Thyroid gland (tissue), 4 donors: ENCODE measurements at regions not wholly inside any gene's neighbourhood (a gene's known extent, or its start where the extent isn't known, plus 50 kb on each side); places are given as distances from the start of the nearest gene placed in this dataset.

Experiments used
- DNase-seq, 2 donors: peaks; one replicate each; pipeline ENCODE4 v3.0.0-alpha.2; 2019
- H3K27ac ChIP-seq, 3 donors: fragments of 200-600 bp; sonication (generic); 1 replicate in 2 of 3; 2 replicates in 1 of 3; pipeline ENCODE4 v1.5.1; 2016 to 2019; ENCODE audit warnings: mild to moderate bottlenecking in 1 of 3, moderate library complexity in 1 of 3
- H3K27me3 ChIP-seq: fragments of 200-600 bp; sonication (generic); one replicate; pipeline ENCODE4 v1.5.1; 2019
- H3K36me3 ChIP-seq, 2 donors: fragments of 200-600 bp; sonication (generic); one replicate each; pipeline ENCODE4 v1.5.1; 2016 to 2019
- H3K4me1 ChIP-seq, 2 donors: fragments of 200-600 bp; sonication (generic); one replicate each; pipeline ENCODE4 v1.5.1; 2017 to 2019
- H3K4me3 ChIP-seq, 3 donors: fragments of 200-600 bp; sonication (generic); replicated peaks in 1 of 3; 1 replicate in 2 of 3; 2 replicates in 1 of 3; pipeline ENCODE4 v1.5.1; 2016; ENCODE audit warnings: mild to moderate bottlenecking in 1 of 3
- H3K9me3 ChIP-seq: fragments of 200-600 bp; sonication (generic); one replicate; pipeline ENCODE4 v1.5.1; 2017
- POLR2A ChIP-seq, 2 donors: fragments of 450-650 bp; IDR thresholded peaks; one replicate each; pipeline ENCODE4 v1.6.1; 2017; ENCODE audit warnings: antibody characterized with exemption in 2 of 2, mild to moderate bottlenecking in 2 of 2, moderate library complexity in 1 of 2
- WGBS, 2 donors: methylation state at CpG; one replicate each; pipeline ENCODE4 v1.1.5; 2017; 5-methylcytosine and 5-hydroxymethylcytosine counted together
- intact Hi-C: fragments of 100-400 bp; cut with DNase I; formaldehyde crosslinking; loops from one replicate; pipeline ENCODE4 v1.15.1; 2023
- TF ChIP-seq, protein P1 (sequence below), 6 experiments: fragments of 200-600 bp in 3 of 6; fragments of 450-650 bp in 3 of 6; sonication (generic) in 3 of 6; IDR thresholded peaks; one replicate each; pipeline ENCODE4 v1.5.1; 2016 to 2019; ENCODE audit warnings: antibody characterized with exemption in 6 of 6, mild to moderate bottlenecking in 2 of 6, inconsistent platforms in 1 of 6, moderate library complexity in 1 of 6

DNA sequence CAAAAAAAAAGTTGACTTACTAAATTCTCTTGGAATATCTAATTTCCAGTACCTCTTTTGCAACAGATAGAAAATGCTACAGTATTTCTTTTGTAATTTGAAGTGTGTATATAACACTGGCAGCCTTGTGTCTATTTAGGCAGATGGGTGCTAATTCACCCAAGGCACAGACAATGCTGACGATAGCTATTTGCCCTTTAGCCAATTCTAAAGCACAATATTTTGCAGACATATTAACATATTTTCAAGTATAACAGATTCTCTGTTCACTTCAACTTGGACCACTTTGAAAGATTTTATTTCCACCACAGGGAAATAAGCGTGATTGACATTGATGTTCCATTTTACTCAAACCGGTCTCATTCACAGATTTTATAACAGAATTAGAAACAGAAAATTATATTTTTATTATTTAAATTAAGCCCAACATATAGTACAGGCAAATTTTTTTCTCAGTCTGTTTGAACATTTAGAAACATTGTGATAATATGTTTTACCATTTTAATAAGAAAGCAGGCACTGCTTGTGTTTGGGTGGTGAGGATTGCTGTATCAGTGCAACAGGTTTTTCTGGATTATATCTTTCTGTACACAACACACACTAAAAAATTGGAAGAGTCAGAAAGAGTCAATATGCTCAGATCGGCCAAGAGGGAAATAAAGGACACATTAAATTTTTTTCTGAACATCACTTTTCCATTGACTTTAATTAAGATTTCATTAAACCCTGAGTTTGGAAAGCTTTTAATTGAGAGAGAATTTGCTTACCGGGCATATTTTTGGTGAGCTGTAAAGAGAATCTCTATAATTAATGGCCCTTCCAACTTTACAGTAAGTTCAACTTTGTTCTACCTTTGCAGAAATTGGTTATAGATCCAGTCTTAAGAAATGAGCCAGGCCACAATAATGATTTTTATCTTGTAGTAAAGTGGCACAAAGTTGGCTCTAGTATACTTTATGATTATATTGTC is 327.3 kb upstream of the NR2F2 start:
- no peaks in the 10 kb centered on the region for H3K27me3 ChIP-seq
- no peaks in the 10 kb centered on the region for H3K4me1 ChIP-seq
- no peak for DNase-seq
- no peaks in the 10 kb centered on the region for H3K36me3 ChIP-seq
- WGBS, 2 donors = 95% methylated on average over 5 of the region's 5 CpGs
- H3K9me3 ChIP-seq = no peaks in the 10 kb centered on the region
- intact Hi-C loops = no loop called here
- no peak overlapping the region for H3K4me3 ChIP-seq
- H3K27ac ChIP-seq = no peak overlapping the region
- TF ChIP-seq POLR2A (IDR thresholded peaks at IDR 0.05) = no peak
- TF ChIP-seq, protein P1, sequence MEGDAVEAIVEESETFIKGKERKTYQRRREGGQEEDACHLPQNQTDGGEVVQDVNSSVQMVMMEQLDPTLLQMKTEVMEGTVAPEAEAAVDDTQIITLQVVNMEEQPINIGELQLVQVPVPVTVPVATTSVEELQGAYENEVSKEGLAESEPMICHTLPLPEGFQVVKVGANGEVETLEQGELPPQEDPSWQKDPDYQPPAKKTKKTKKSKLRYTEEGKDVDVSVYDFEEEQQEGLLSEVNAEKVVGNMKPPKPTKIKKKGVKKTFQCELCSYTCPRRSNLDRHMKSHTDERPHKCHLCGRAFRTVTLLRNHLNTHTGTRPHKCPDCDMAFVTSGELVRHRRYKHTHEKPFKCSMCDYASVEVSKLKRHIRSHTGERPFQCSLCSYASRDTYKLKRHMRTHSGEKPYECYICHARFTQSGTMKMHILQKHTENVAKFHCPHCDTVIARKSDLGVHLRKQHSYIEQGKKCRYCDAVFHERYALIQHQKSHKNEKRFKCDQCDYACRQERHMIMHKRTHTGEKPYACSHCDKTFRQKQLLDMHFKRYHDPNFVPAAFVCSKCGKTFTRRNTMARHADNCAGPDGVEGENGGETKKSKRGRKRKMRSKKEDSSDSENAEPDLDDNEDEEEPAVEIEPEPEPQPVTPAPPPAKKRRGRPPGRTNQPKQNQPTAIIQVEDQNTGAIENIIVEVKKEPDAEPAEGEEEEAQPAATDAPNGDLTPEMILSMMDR (IDR thresholded peaks at IDR 0.05) = no peak

DNA sequence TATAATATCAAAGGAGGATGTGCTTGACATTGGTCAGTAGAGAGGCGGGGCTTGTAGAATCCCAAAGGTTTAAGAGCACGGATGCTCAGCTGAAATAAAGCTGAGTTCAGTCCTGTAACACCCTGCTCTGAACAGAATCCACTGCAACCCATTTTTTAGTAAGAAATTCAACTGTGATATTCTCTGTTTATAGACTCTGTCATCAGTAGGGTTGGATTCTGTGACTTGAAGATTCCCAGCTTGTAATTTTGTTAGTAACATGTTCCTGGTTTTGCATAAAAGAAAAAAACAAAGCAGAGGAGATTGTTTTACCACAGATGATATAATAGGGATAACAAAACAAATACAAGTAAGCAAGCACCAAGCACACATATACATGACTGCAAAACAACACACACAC is 324.6 kb upstream of the NR2F2 start:
- Histone ChIP-seq H3K4me1 (no peaks in the 10 kb centered on the region), H3K36me3 (no peaks in the 10 kb centered on the region), H3K27ac (no peak overlapping the region), H3K27me3 (no peaks in the 10 kb centered on the region), H3K4me3 (no peak overlapping the region), H3K9me3 (no peaks in the 10 kb centered on the region)
- intact Hi-C loops = no loop called here
- no peak for TF ChIP-seq POLR2A (IDR thresholded peaks at IDR 0.05)
- TF ChIP-seq, protein P1 (IDR thresholded peaks at IDR 0.05) = no peak
- no peak for DNase-seq
- 81 to 92% methylated on average over 2 of the region's 2 CpGs for WGBS, 2 donors

DNA sequence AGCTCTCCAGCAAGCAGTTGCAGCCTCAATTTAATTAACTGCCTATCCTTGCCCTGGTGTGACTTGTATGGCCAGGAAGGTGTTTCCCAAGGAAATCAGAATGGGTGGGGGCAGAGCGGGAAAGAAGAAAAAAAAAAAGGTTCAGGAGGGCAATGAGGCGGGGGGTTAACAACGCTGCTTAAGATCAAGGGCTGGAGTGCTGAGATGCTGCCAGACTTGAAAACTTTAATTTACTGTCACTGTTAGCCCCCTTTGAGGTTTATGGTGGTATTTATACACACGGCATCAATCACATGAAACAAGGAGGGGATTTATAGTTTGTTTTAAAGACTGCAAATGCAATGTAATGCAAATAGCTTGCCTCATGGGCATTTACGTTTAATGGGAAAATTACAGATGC is 319.4 kb upstream of the NR2F2 start:
- no peak for DNase-seq
- Histone ChIP-seq H3K27ac (no peak overlapping the region), H3K4me1 (no peaks in the 10 kb centered on the region), H3K27me3 (no peaks in the 10 kb centered on the region), H3K9me3 (no peaks in the 10 kb centered on the region), H3K36me3 (no peaks in the 10 kb centered on the region), H3K4me3 (no peak overlapping the region)
- intact Hi-C loops = no loop called here
- no peak for TF ChIP-seq POLR2A (IDR thresholded peaks at IDR 0.05)
- TF ChIP-seq, protein P1 (IDR thresholded peaks at IDR 0.05) = no peak
- WGBS, 2 donors = 86 to 91% methylated on average over 5 of the region's 5 CpGs

DNA sequence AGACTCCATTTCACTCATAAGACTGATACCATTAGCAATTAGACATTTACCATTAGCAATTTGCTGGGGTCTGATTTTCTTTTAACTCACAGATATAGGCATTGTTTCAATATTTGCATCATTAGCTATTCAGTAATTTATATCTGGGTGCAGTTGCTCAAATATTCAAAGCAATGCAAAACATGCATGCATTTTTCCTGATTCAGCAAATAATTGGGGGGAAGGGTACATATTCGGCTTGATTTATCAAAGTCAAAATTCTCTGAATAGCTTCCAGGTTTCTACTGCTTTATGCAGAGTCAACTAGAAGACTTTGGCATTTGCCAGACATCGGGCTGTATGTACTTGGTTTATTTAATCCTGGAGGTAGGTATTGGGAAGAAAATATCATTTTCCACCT is 315.6 kb upstream of the NR2F2 start:
- H3K4me1 ChIP-seq = no peaks in the 10 kb centered on the region
- intact Hi-C loops = no loop called here
- no peak for DNase-seq
- no peaks in the 10 kb centered on the region for H3K36me3 ChIP-seq
- no peak overlapping the region for H3K27ac ChIP-seq
- no peaks in the 10 kb centered on the region for H3K9me3 ChIP-seq
- 82 to 88% methylated on average over 2 of the region's 2 CpGs for WGBS, 2 donors
- no peaks in the 10 kb centered on the region for H3K27me3 ChIP-seq
- H3K4me3 ChIP-seq = no peak overlapping the region
- no peak for TF ChIP-seq POLR2A (IDR thresholded peaks at IDR 0.05)
- TF ChIP-seq, protein P1 (IDR thresholded peaks at IDR 0.05) = no peak

DNA sequence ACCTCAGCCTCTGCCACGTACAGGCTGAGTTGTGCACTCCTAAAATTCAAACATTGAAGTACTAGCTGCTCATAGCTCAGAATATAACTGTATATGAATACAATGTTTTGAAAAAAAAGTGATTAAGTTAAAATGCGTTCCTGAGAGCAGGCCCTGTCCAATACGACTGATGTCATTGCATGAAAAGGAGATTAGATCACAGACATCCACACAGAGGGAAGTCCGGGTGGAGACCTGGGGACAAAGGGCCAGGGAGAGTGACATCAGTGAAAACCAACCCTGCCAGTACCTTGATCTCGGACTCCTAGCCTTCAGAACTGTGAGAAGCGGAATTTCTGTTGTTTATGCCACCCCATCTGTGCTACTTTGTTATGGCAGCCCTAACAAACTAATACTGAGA is 311.4 kb upstream of the NR2F2 start:
- H3K27me3 ChIP-seq = no peaks in the 10 kb centered on the region
- no peaks in the 10 kb centered on the region for H3K36me3 ChIP-seq
- WGBS, 2 donors = 84 to 87% methylated on average over 6 of the region's 6 CpGs
- intact Hi-C loops = no loop called here
- H3K4me3 ChIP-seq = no peak overlapping the region
- H3K4me1 ChIP-seq = no peaks in the 10 kb centered on the region
- no peak for DNase-seq
- TF ChIP-seq, protein P1 (IDR thresholded peaks at IDR 0.05) = no peak
- no peak for TF ChIP-seq POLR2A (IDR thresholded peaks at IDR 0.05)
- H3K27ac ChIP-seq = no peak overlapping the region
- no peaks in the 10 kb centered on the region for H3K9me3 ChIP-seq
